ENCODE measurements at regions not wholly inside any gene's neighbourhood (a gene's known extent, or its start where the extent isn't known, plus 50 kb on each side); places are given as distances from the start of the nearest gene placed in this dataset.

GRCh38 chr5:29337030-29337429 is 1856.5 kb upstream of the CDH6 start:
- Mint-ChIP-seq H3K4me3 (no peak overlapping the region), H3K27ac (no peak overlapping the region), H3K36me3 (no peaks in the 10 kb centered on the region), H3K27me3 (no peaks in the 10 kb centered on the region), H3K9me3 (peaks cover 4 to 31% (median 12%) of the 10 kb centered on the region in 8 donors), H3K4me1 (no peaks in the 10 kb centered on the region)
- CTCF ChIA-PET (ENCODE audit: partially characterized antibody) = no interaction called here
- DNase-seq = no peak
- H3K4me1 ChIP-seq (ENCODE audit: insufficient read depth, low read length) = no peaks in the 10 kb centered on the region
- intact Hi-C loops (cut with micrococcal nuclease) = no loop called here
- H3K27me3 ChIP-seq (ENCODE audit: insufficient read depth, low read length) = no peaks in the 10 kb centered on the region
- no peak overlapping the region for H3K4me3 ChIP-seq (ENCODE audit: low read length in 2 of 2)
- no peaks in the 10 kb centered on the region for H3K36me3 ChIP-seq (ENCODE audit: insufficient read depth, low read length)
- no peaks in the 10 kb centered on the region for H3K9me3 ChIP-seq (ENCODE audit: control insufficient read depth in 1 of 2, low read length in 2 of 2)
- POLR2A ChIA-PET (ENCODE audit: partially characterized antibody) = no interaction called here
- no peak overlapping the region for H3K27ac ChIP-seq (ENCODE audit: low read depth, low read length)

- intact Hi-C loops (cut with micrococcal nuclease) = no loop called here
- DNase-seq = no peak
- Mint-ChIP-seq H3K4me3 (no peak overlapping the region), H3K36me3 (no peaks in the 10 kb centered on the region), H3K9me3 (peaks cover 0 to 15% (median 5%) of the 10 kb centered on the region in 8 donors), H3K27me3 (no peaks in the 10 kb centered on the region), H3K4me1 (no peaks in the 10 kb centered on the region), H3K27ac (no peak overlapping the region)
- POLR2A ChIA-PET (ENCODE audit: partially characterized antibody) = no interaction called here
- no peak overlapping the region for H3K4me3 ChIP-seq (ENCODE audit: low read length in 2 of 2)
- no peak overlapping the region for H3K27ac ChIP-seq (ENCODE audit: low read depth, low read length)
- no peaks in the 10 kb centered on the region for H3K4me1 ChIP-seq (ENCODE audit: insufficient read depth, low read length)
- CTCF ChIA-PET (ENCODE audit: partially characterized antibody) = no interaction called here
- H3K36me3 ChIP-seq (ENCODE audit: insufficient read depth, low read length) = no peaks in the 10 kb centered on the region
- no peaks in the 10 kb centered on the region for H3K27me3 ChIP-seq (ENCODE audit: insufficient read depth, low read length)
- H3K9me3 ChIP-seq (ENCODE audit: control insufficient read depth in 1 of 2, low read length in 2 of 2) = no peaks in the 10 kb centered on the region
Observed at GRCh38 chr5:29321591-29321990, 1871.9 kb upstream of the CDH6 start.

- POLR2A ChIA-PET (ENCODE audit: partially characterized antibody) = no interaction called here
- H3K4me3 Mint-ChIP-seq = no peak overlapping the region
- H3K27me3 ChIP-seq (ENCODE audit: insufficient read depth, low read length) = no peaks in the 10 kb centered on the region
- H3K36me3 ChIP-seq (ENCODE audit: insufficient read depth, low read length) = no peaks in the 10 kb centered on the region
- H3K9me3 ChIP-seq (ENCODE audit: control insufficient read depth in 1 of 2, low read length in 2 of 2) = no peaks in the 10 kb centered on the region
- no peaks in the 10 kb centered on the region for H3K4me1 Mint-ChIP-seq
- H3K27me3 Mint-ChIP-seq = no peaks in the 10 kb centered on the region
- H3K4me3 ChIP-seq (ENCODE audit: low read length in 2 of 2) = no peak overlapping the region
- H3K4me1 ChIP-seq (ENCODE audit: insufficient read depth, low read length) = no peaks in the 10 kb centered on the region
- CTCF ChIA-PET (ENCODE audit: partially characterized antibody) = no interaction called here
- peaks cover 3 to 13% (median 6%) of the 10 kb centered on the region in 8 donors for H3K9me3 Mint-ChIP-seq
- intact Hi-C loops (cut with micrococcal nuclease) = no loop called here
- DNase-seq = no peak
- no peak overlapping the region for H3K27ac ChIP-seq (ENCODE audit: low read depth, low read length)
- H3K27ac Mint-ChIP-seq = no peak overlapping the region
- H3K36me3 Mint-ChIP-seq = no peaks in the 10 kb centered on the region
Observed at GRCh38 chr5:29309359-29309758, 1884.1 kb upstream of the CDH6 start.

- no peak overlapping the region for H3K27ac Mint-ChIP-seq
- H3K36me3 Mint-ChIP-seq = no peaks in the 10 kb centered on the region
- intact Hi-C loops (cut with micrococcal nuclease) = no loop called here
- H3K9me3 Mint-ChIP-seq = peaks cover 3 to 15% (median 6%) of the 10 kb centered on the region in 8 donors
- ChIA-PET POLR2A (ENCODE audit: partially characterized antibody) (no interaction called here), CTCF (ENCODE audit: partially characterized antibody) (no interaction called here)
- H3K27me3 ChIP-seq (ENCODE audit: insufficient read depth, low read length) = no peaks in the 10 kb centered on the region
- H3K9me3 ChIP-seq (ENCODE audit: control insufficient read depth in 1 of 2, low read length in 2 of 2) = no peaks in the 10 kb centered on the region
- no peak overlapping the region for H3K4me3 Mint-ChIP-seq
- H3K4me3 ChIP-seq (ENCODE audit: low read length in 2 of 2) = no peak overlapping the region
- no peaks in the 10 kb centered on the region for H3K4me1 ChIP-seq (ENCODE audit: insufficient read depth, low read length)
- H3K4me1 Mint-ChIP-seq = no peaks in the 10 kb centered on the region
- no peaks in the 10 kb centered on the region for H3K27me3 Mint-ChIP-seq
- no peaks in the 10 kb centered on the region for H3K36me3 ChIP-seq (ENCODE audit: insufficient read depth, low read length)
- H3K27ac ChIP-seq (ENCODE audit: low read depth, low read length) = no peak overlapping the region
- no peak for DNase-seq
Observed at GRCh38 chr5:29307478-29307877, 1886.0 kb upstream of the CDH6 start.

- Mint-ChIP-seq H3K4me1 (no peaks in the 10 kb centered on the region), H3K36me3 (no peaks in the 10 kb centered on the region), H3K9me3 (peaks cover 0 to 27% (median 12%) of the 10 kb centered on the region in 8 donors), H3K27ac (no peak overlapping the region), H3K27me3 (no peaks in the 10 kb centered on the region), H3K4me3 (no peak overlapping the region)
- intact Hi-C loops (cut with micrococcal nuclease) = no loop called here
- Histone ChIP-seq H3K4me3 (ENCODE audit: low read length in 2 of 2) (no peak overlapping the region), H3K9me3 (ENCODE audit: control insufficient read depth in 1 of 2, low read length in 2 of 2) (no peaks in the 10 kb centered on the region), H3K27me3 (ENCODE audit: insufficient read depth, low read length) (no peaks in the 10 kb centered on the region), H3K36me3 (ENCODE audit: insufficient read depth, low read length) (no peaks in the 10 kb centered on the region), H3K4me1 (ENCODE audit: insufficient read depth, low read length) (no peaks in the 10 kb centered on the region), H3K27ac (ENCODE audit: low read depth, low read length) (no peak overlapping the region)
- CTCF ChIA-PET (ENCODE audit: partially characterized antibody) = no interaction called here
- POLR2A ChIA-PET (ENCODE audit: partially characterized antibody) = no interaction called here
- DNase-seq = no peak
Observed at GRCh38 chr5:29304545-29304944, 1888.9 kb upstream of the CDH6 start.

- Mint-ChIP-seq H3K27ac (no peak overlapping the region), H3K4me3 (no peak overlapping the region), H3K36me3 (no peaks in the 10 kb centered on the region), H3K9me3 (peaks cover 2 to 19% (median 9%) of the 10 kb centered on the region in 8 donors), H3K27me3 (no peaks in the 10 kb centered on the region), H3K4me1 (no peaks in the 10 kb centered on the region)
- Histone ChIP-seq H3K36me3 (ENCODE audit: insufficient read depth, low read length) (no peaks in the 10 kb centered on the region), H3K4me3 (ENCODE audit: low read length in 2 of 2) (no peak overlapping the region), H3K4me1 (ENCODE audit: insufficient read depth, low read length) (no peaks in the 10 kb centered on the region), H3K27ac (ENCODE audit: low read depth, low read length) (no peak overlapping the region), H3K27me3 (ENCODE audit: insufficient read depth, low read length) (no peaks in the 10 kb centered on the region), H3K9me3 (ENCODE audit: control insufficient read depth in 1 of 2, low read length in 2 of 2) (no peaks in the 10 kb centered on the region)
- ChIA-PET CTCF (ENCODE audit: partially characterized antibody) (no interaction called here), POLR2A (ENCODE audit: partially characterized antibody) (no interaction called here)
- no peak for DNase-seq
- intact Hi-C loops (cut with micrococcal nuclease) = no loop called here
Observed at GRCh38 chr5:29296548-29296947, 1896.9 kb upstream of the CDH6 start.

- no peak overlapping the region for H3K27ac Mint-ChIP-seq
- H3K36me3 Mint-ChIP-seq = no peaks in the 10 kb centered on the region
- H3K27me3 ChIP-seq (ENCODE audit: insufficient read depth, low read length) = no peaks in the 10 kb centered on the region
- H3K4me3 ChIP-seq (ENCODE audit: low read length in 2 of 2) = no peak overlapping the region
- no peaks in the 10 kb centered on the region for H3K4me1 Mint-ChIP-seq
- peaks cover 0 to 28% (median 9%) of the 10 kb centered on the region in 8 donors for H3K9me3 Mint-ChIP-seq
- no peaks in the 10 kb centered on the region for H3K9me3 ChIP-seq (ENCODE audit: control insufficient read depth in 1 of 2, low read length in 2 of 2)
- no peak overlapping the region for H3K27ac ChIP-seq (ENCODE audit: low read depth, low read length)
- H3K27me3 Mint-ChIP-seq = no peaks in the 10 kb centered on the region
- H3K4me3 Mint-ChIP-seq = no peak overlapping the region
- CTCF ChIA-PET (ENCODE audit: partially characterized antibody) = no interaction called here
- no peak for DNase-seq
- POLR2A ChIA-PET (ENCODE audit: partially characterized antibody) = no interaction called here
- intact Hi-C loops (cut with micrococcal nuclease) = no loop called here
- H3K4me1 ChIP-seq (ENCODE audit: insufficient read depth, low read length) = no peaks in the 10 kb centered on the region
- no peaks in the 10 kb centered on the region for H3K36me3 ChIP-seq (ENCODE audit: insufficient read depth, low read length)
Observed at GRCh38 chr5:29277642-29278041, 1915.8 kb upstream of the CDH6 start.

- intact Hi-C loops (cut with micrococcal nuclease) = no loop called here
- Histone ChIP-seq H3K27me3 (ENCODE audit: insufficient read depth, low read length) (no peaks in the 10 kb centered on the region), H3K9me3 (ENCODE audit: control insufficient read depth in 1 of 2, low read length in 2 of 2) (no peaks in the 10 kb centered on the region), H3K27ac (ENCODE audit: low read depth, low read length) (no peak overlapping the region), H3K4me3 (ENCODE audit: low read length in 2 of 2) (no peak overlapping the region), H3K36me3 (ENCODE audit: insufficient read depth, low read length) (no peaks in the 10 kb centered on the region), H3K4me1 (ENCODE audit: insufficient read depth, low read length) (no peaks in the 10 kb centered on the region)
- ChIA-PET POLR2A (ENCODE audit: partially characterized antibody) (no interaction called here), CTCF (ENCODE audit: partially characterized antibody) (no interaction called here)
- Mint-ChIP-seq H3K4me3 (no peak overlapping the region), H3K4me1 (no peaks in the 10 kb centered on the region), H3K36me3 (no peaks in the 10 kb centered on the region), H3K9me3 (peaks cover 0 to 29% (median 11%) of the 10 kb centered on the region in 8 donors), H3K27me3 (no peaks in the 10 kb centered on the region), H3K27ac (no peak overlapping the region)
- DNase-seq = no peak
Observed at GRCh38 chr5:29276371-29276770, 1917.1 kb upstream of the CDH6 start.

All from CD4-positive, alpha-beta memory T cell (primary cell).